Mesendoderm (in vitro differentiated cells): ENCODE measurements at regions not wholly inside any gene's neighbourhood (a gene's known extent, or its start where the extent isn't known, plus 50 kb on each side); places are given as distances from the start of the nearest gene placed in this dataset.
"Not testable (repeated sequence)": the region's sequence is repeated elsewhere in the genome, so short reads cannot be mapped to it uniquely, and the experiment has no call there.

ENCODE experiments used
- DNase-seq: peaks from one replicate; pipeline ENCODE4 v3.0.0; 2013
- H2AK5ac ChIP-seq: 2 replicates; pipeline ENCODE4 v1.6.1; 2013; ENCODE audit warnings: low read length, inconsistent platforms
- H2BK120ac ChIP-seq: 2 replicates; pipeline ENCODE4 v1.6.1; 2013; ENCODE audit warnings: low read depth, mild to moderate bottlenecking, low read length, moderate library complexity, mixed read lengths
- H2BK15ac ChIP-seq: replicated peaks from 2 replicates; pipeline ENCODE4 v1.6.1; 2013; ENCODE audit warnings: low read depth, mild to moderate bottlenecking, moderate library complexity
- H2BK5ac ChIP-seq: 2 replicates; pipeline ENCODE4 v1.6.1; 2013; ENCODE audit warnings: low read length, inconsistent platforms
- H3K18ac ChIP-seq: 2 replicates; pipeline ENCODE4 v1.6.1; 2013; ENCODE audit warnings: mild to moderate bottlenecking, low read length, mixed read lengths
- H3K23ac ChIP-seq: one replicate; pipeline ENCODE4 v1.6.1; 2013; ENCODE audit warnings: low read length
- H3K27ac ChIP-seq: 2 replicates; pipeline ENCODE4 v1.5.1; 2013; ENCODE audit warnings: low read depth, mild to moderate bottlenecking, inconsistent platforms, low read length, moderate library complexity
- H3K27me3 ChIP-seq: 2 replicates; pipeline ENCODE4 v1.6.1; 2013; ENCODE audit warnings: low read length, control low read depth, mild to moderate bottlenecking, inconsistent platforms; ENCODE audit not compliant: insufficient read depth, poor library complexity
- H3K36me3 ChIP-seq: 2 replicates; pipeline ENCODE4 v1.6.1; 2013; ENCODE audit warnings: low read length, inconsistent platforms; ENCODE audit not compliant: control insufficient read depth, insufficient read depth
- H3K4ac ChIP-seq: one replicate; pipeline ENCODE4 v1.6.1; 2013; ENCODE audit warnings: low read depth, mild to moderate bottlenecking, low read length, moderate library complexity
- H3K4me1 ChIP-seq: 2 replicates; pipeline ENCODE4 v1.6.1; 2013; ENCODE audit warnings: low read depth, low read length, inconsistent platforms; ENCODE audit not compliant: control insufficient read depth
- H3K4me2 ChIP-seq: 2 replicates; pipeline ENCODE4 v1.6.1; 2013; ENCODE audit warnings: low read length
- H3K4me3 ChIP-seq: 2 replicates; pipeline ENCODE4 v1.5.1; 2013; ENCODE audit warnings: mild to moderate bottlenecking, low read length
- H3K56ac ChIP-seq: one replicate; pipeline ENCODE4 v1.6.1; 2013; ENCODE audit warnings: low read length
- H3K79me1 ChIP-seq: 2 replicates; pipeline ENCODE4 v1.6.1; 2013; ENCODE audit warnings: low read length, inconsistent platforms
- H3K79me2 ChIP-seq: 2 replicates; pipeline ENCODE4 v1.6.1; 2013; ENCODE audit warnings: mild to moderate bottlenecking, low read length; ENCODE audit not compliant: control insufficient read depth, insufficient read depth
- H3K9ac ChIP-seq: 2 replicates; pipeline ENCODE4 v1.6.1; 2013; ENCODE audit warnings: low read length, inconsistent platforms
- H4K5ac ChIP-seq: one replicate; pipeline ENCODE4 v1.6.1; 2013; ENCODE audit warnings: low read length
- H4K8ac ChIP-seq: one replicate; pipeline ENCODE4 v1.6.1; 2013; ENCODE audit warnings: low read depth, mild to moderate bottlenecking, control low read depth, low read length, moderate library complexity
- WGBS: extraction: QIAGEN DNeasy Blood & Tissue Kit; methylation state at CpG from one replicate; pipeline ENCODE4 v1.1.7; 2013; ENCODE audit warnings: low lambda C conversion rate, missing lambda C conversion rate; ENCODE audit not compliant: insufficient coverage; ENCODE audit errors: extremely low coverage; 5-methylcytosine and 5-hydroxymethylcytosine counted together

GRCh38 chr3:187507905-187508304 is 139.7 kb downstream of the RTP4 start:
- Histone ChIP-seq H3K79me2 (no peaks in the 10 kb centered on the region), H3K23ac (no peak overlapping the region), H3K4me2 (no peak overlapping the region), H4K8ac (no peak overlapping the region), H3K36me3 (no peaks in the 10 kb centered on the region), H3K27ac (no peak overlapping the region), H2AK5ac (no peak overlapping the region), H2BK120ac (peak overlapping the region; percentile 73), H3K4ac (no peak overlapping the region), H2BK5ac (no peak overlapping the region), H3K18ac (peak overlapping the region; percentile 84), H3K4me3 (no peak overlapping the region), H3K9ac (no peak overlapping the region), H4K5ac (no peak overlapping the region), H2BK15ac (no peak overlapping the region), H3K27me3 (no peaks in the 10 kb centered on the region), H3K4me1 (peaks cover 1% of the 10 kb centered on the region), H3K56ac (no peak overlapping the region), H3K79me1 (no peaks in the 10 kb centered on the region)
- no peak for DNase-seq
- no CpG with 5 or more reads among the region's 5 CpGs for WGBS

- no peak overlapping the region for H3K27ac ChIP-seq
- H3K4me1 ChIP-seq, result peaks cover 1% of the 10 kb centered on the region
- H2AK5ac ChIP-seq, result no peak overlapping the region
- H2BK15ac ChIP-seq, result no peak overlapping the region
- no CpG with 5 or more reads among the region's 1 CpG for WGBS
- no peak overlapping the region for H3K56ac ChIP-seq
- H4K5ac ChIP-seq, result no peak overlapping the region
- no peak overlapping the region for H3K18ac ChIP-seq
- no peak overlapping the region for H3K23ac ChIP-seq
- H3K9ac ChIP-seq, result no peak overlapping the region
- no peak for DNase-seq
- no peak overlapping the region for H3K4ac ChIP-seq
- no peak overlapping the region for H3K4me3 ChIP-seq
- H3K79me2 ChIP-seq, result no peaks in the 10 kb centered on the region
- no peak overlapping the region for H4K8ac ChIP-seq
- no peak overlapping the region for H3K4me2 ChIP-seq
- no peak overlapping the region for H2BK5ac ChIP-seq
- no peaks in the 10 kb centered on the region for H3K27me3 ChIP-seq
- no peaks in the 10 kb centered on the region for H3K79me1 ChIP-seq
- H2BK120ac ChIP-seq, result no peak overlapping the region
- H3K36me3 ChIP-seq, result no peaks in the 10 kb centered on the region
Measured at GRCh38 chr3:187507266-187507665, 139.1 kb downstream of the RTP4 start.

DNA sequence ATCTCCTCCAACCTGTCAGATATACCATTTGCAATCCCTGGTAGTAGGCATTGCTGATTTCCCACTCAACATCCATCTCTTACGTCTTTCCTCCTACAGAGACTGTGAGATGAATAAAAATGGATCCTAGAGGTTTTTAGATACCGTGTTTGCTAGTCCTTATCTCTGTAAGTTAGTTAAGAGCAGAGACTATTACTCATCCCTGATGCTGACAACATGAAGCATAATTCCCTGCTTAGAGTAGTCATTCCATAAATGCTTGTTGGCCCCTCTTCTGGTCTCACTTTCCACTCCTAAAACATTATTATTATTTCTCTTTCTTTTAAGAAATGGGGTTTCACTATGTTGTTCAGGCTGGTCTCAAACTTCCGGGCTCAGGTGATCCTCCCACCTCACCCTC is 136.2 kb downstream of the RTP4 start:
- Histone ChIP-seq H3K18ac (no peak overlapping the region), H3K79me1 (no peaks in the 10 kb centered on the region), H2BK15ac (no peak overlapping the region), H3K9ac (no peak overlapping the region), H2BK5ac (no peak overlapping the region), H3K4me2 (no peak overlapping the region), H3K4me1 (peaks cover 1% of the 10 kb centered on the region), H2BK120ac (no peak overlapping the region), H3K23ac (no peak overlapping the region), H4K8ac (no peak overlapping the region), H2AK5ac (no peak overlapping the region), H3K27me3 (no peaks in the 10 kb centered on the region), H3K27ac (no peak overlapping the region), H3K36me3 (no peaks in the 10 kb centered on the region), H3K56ac (no peak overlapping the region), H3K4ac (no peak overlapping the region), H3K79me2 (no peaks in the 10 kb centered on the region), H3K4me3 (no peak overlapping the region), H4K5ac (no peak overlapping the region)
- no CpG with 5 or more reads among the region's 3 CpGs for WGBS
- DNase-seq, result no peak

GRCh38 chr3:187498211-187498724 is 130.1 kb downstream of the RTP4 start:
- no peak for DNase-seq
- Histone ChIP-seq H3K23ac (no peak overlapping the region), H3K4ac (no peak overlapping the region)

DNA sequence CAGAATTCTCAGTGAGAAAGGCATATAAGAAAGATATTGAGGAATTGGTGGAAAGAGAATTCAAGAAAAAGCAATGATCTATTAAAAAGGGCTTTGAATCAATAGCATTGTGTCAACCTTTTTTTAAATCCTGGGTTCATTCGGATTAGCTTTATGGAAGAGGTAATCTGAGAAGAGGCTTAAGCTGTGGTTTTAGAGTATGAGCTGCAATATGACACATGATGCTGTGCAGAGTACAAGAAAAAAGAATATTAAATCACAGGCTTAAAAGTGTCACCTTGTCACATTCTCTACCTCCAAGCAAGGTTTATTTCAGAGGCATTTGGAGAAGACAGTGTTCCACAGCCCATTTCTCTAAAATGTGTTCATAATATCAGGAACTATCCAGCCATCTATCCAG is 128.9 kb downstream of the RTP4 start:
- Histone ChIP-seq H4K8ac (no peak overlapping the region), H3K79me1 (no peaks in the 10 kb centered on the region), H3K18ac (no peak overlapping the region), H3K4me1 (no peaks in the 10 kb centered on the region), H3K4ac (no peak overlapping the region), H4K5ac (no peak overlapping the region), H3K4me3 (no peak overlapping the region), H2AK5ac (no peak overlapping the region), H3K79me2 (no peaks in the 10 kb centered on the region), H3K56ac (no peak overlapping the region), H3K27ac (no peak overlapping the region), H3K36me3 (no peaks in the 10 kb centered on the region), H2BK15ac (no peak overlapping the region), H2BK120ac (no peak overlapping the region), H3K27me3 (no peaks in the 10 kb centered on the region), H2BK5ac (no peak overlapping the region), H3K4me2 (no peak overlapping the region), H3K23ac (no peak overlapping the region), H3K9ac (no peak overlapping the region)
- WGBS, result no CpG with 5 or more reads among the region's 1 CpG
- no peak for DNase-seq

More at GRCh38 chr3:187498211-187498724, 130.1 kb downstream of the RTP4 start:
- no peak overlapping the region for H2BK5ac ChIP-seq
- no peak overlapping the region for H3K4me3 ChIP-seq
- no peak overlapping the region for H4K8ac ChIP-seq
- H3K79me1 ChIP-seq, result no peaks in the 10 kb centered on the region
- no peak overlapping the region for H2BK15ac ChIP-seq
- no peak overlapping the region for H2BK120ac ChIP-seq
- no peak overlapping the region for H3K56ac ChIP-seq
- H3K79me2 ChIP-seq, result no peaks in the 10 kb centered on the region
- no peak overlapping the region for H2AK5ac ChIP-seq
- no peaks in the 10 kb centered on the region for H3K36me3 ChIP-seq
- no CpG with 5 or more reads among the region's 3 CpGs for WGBS
- no peak overlapping the region for H3K27ac ChIP-seq
- no peaks in the 10 kb centered on the region for H3K27me3 ChIP-seq
- H3K4me2 ChIP-seq, result no peak overlapping the region
- no peak overlapping the region for H3K9ac ChIP-seq
- H3K4me1 ChIP-seq, result no peaks in the 10 kb centered on the region
- no peak overlapping the region for H4K5ac ChIP-seq
- no peak overlapping the region for H3K18ac ChIP-seq

GRCh38 chr3:187494056-187494455 is 125.9 kb downstream of the RTP4 start:
- not testable (repeated sequence) for H3K9ac ChIP-seq, H3K4ac ChIP-seq, H3K27me3 ChIP-seq, H3K4me1 ChIP-seq, H3K79me2 ChIP-seq, H3K4me2 ChIP-seq, DNase-seq, H2BK15ac ChIP-seq, H3K56ac ChIP-seq, H4K8ac ChIP-seq, H2BK120ac ChIP-seq, H2BK5ac ChIP-seq, H3K18ac ChIP-seq, H3K27ac ChIP-seq, H3K4me3 ChIP-seq, H3K23ac ChIP-seq, H3K79me1 ChIP-seq, H3K36me3 ChIP-seq, H2AK5ac ChIP-seq, H4K5ac ChIP-seq
- no CpG with 5 or more reads among the region's 3 CpGs for WGBS
